ENCODE measurements at regions not wholly inside any gene's neighbourhood (a gene's known extent, or its start where the extent isn't known, plus 50 kb on each side); places are given as distances from the start of the nearest gene placed in this dataset.
"Not testable (repeated sequence)": the region's sequence is repeated elsewhere in the genome, so short reads cannot be mapped to it uniquely, and the experiment has no call there.

DNA sequence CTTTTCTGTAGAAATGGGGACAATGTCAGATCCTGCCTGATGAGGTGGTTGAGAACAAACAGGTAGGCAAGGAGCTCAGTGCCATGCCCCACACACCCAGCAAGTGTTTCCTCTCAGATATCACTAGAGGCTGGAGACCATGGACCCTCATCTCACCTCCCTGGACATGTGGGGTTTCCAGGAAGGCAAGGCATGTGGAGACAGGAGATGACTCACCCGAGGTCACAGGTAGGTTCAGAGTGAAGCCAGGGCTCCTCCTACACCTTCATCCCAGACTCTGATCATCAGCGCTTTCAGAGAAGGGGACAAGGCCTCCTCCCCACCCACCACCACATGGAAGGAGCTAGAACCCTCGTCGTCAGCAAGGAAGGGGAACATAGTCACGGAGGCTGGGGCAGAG lies 69.2 kb downstream of the MATN1 start:
- no peak overlapping the region for H3K4me3 ChIP-seq (replicated peaks; ENCODE audit: low read depth, low read length)
- no peak for DNase-seq (ENCODE audit: low read depth)
- TF ChIP-seq, protein P1, sequence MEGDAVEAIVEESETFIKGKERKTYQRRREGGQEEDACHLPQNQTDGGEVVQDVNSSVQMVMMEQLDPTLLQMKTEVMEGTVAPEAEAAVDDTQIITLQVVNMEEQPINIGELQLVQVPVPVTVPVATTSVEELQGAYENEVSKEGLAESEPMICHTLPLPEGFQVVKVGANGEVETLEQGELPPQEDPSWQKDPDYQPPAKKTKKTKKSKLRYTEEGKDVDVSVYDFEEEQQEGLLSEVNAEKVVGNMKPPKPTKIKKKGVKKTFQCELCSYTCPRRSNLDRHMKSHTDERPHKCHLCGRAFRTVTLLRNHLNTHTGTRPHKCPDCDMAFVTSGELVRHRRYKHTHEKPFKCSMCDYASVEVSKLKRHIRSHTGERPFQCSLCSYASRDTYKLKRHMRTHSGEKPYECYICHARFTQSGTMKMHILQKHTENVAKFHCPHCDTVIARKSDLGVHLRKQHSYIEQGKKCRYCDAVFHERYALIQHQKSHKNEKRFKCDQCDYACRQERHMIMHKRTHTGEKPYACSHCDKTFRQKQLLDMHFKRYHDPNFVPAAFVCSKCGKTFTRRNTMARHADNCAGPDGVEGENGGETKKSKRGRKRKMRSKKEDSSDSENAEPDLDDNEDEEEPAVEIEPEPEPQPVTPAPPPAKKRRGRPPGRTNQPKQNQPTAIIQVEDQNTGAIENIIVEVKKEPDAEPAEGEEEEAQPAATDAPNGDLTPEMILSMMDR (IDR thresholded peaks at IDR 0.05; ENCODE audit: low read length, missing control alignments), result no peak

DNA sequence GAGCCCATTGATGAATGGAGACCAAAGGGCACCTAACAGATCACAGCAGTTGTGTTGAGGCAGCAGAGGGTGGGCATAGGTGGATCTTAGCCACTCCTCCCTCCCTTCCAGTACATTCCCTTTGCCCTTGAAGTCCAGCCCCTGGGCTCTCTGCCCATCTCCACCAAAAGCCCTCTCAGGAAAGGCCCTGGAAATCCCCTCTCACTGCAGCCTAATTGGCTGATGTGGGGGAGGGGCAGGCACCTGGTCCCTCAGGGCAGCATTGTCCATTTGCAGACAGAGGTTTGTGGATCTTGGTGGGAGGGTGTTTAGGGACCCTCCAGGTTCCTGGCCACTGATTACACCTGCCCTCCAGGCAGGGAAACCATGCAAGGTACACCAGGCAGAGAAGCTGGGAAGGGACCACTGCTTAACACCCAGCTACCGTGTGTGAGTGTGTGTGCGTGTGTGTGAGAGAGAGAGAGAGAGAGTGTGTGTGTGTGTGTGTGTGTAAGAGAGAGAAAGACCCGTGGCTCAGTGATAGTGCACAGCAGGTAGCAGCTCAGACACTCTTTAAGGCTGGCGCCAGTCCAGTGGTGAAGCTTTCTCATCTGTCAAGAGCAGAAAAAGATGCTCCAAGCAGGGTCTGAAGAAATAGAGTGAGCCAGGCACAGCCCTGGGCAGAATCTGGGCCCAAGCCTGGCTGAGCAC lies 71.1 kb downstream of the MATN1 start:
- DNase-seq (ENCODE audit: low read depth), result no peak
- TF ChIP-seq, protein P1 (IDR thresholded peaks at IDR 0.05; ENCODE audit: low read length, missing control alignments), result no peak

DNA sequence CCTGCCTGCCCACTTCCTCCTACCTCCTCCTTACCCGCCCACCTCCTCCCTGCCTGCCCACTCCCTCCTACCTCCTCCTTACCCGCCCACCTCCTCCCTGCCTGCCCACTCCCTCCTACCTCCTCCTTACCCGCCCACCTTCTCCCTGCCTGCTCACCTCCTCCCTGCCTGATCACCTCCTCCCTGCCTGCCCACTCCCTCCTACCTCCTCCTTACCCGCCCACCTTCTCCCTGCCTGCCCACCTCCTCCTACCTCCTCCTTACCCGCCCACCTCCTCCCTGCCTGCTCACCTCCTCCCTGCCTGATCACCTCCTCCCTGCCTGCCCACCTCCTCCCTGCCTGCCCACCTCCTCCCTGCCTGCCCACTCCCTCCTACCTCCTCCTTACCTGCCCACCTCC lies 72.0 kb downstream of the MATN1 start:
- not testable (repeated sequence) for DNase-seq (ENCODE audit: low read depth); H3K4me3 ChIP-seq (replicated peaks; ENCODE audit: low read depth, low read length)

More for the DNA sequence above, 71.1 kb downstream of the MATN1 start:
- no peak overlapping the region for H3K4me3 ChIP-seq (replicated peaks; ENCODE audit: low read depth, low read length)

GRCh38 chr1:30650968-30651320 lies 72.4 kb downstream of the MATN1 start:
- TF ChIP-seq, protein P1 (IDR thresholded peaks at IDR 0.05; ENCODE audit: low read length, missing control alignments), result no peak
- H3K4me3 ChIP-seq (replicated peaks; ENCODE audit: low read depth, low read length), result no peak overlapping the region
- DNase-seq (ENCODE audit: low read depth), result no peak

GRCh38 chr1:30650038-30650967 lies 73.1 kb downstream of the MATN1 start:
- DNase-seq (ENCODE audit: low read depth), result no peak
- no peak overlapping the region for H3K4me3 ChIP-seq (replicated peaks; ENCODE audit: low read depth, low read length)
- TF ChIP-seq, protein P1 (IDR thresholded peaks at IDR 0.05; ENCODE audit: low read length, missing control alignments), result no peak

GRCh38 chr1:30649321-30649991 lies 73.9 kb downstream of the MATN1 start:
- DNase-seq (ENCODE audit: low read depth), result no peak
- TF ChIP-seq, protein P1 (IDR thresholded peaks at IDR 0.05; ENCODE audit: low read length, missing control alignments), result no peak
- H3K4me3 ChIP-seq (replicated peaks; ENCODE audit: low read depth, low read length), result no peak overlapping the region

DNA sequence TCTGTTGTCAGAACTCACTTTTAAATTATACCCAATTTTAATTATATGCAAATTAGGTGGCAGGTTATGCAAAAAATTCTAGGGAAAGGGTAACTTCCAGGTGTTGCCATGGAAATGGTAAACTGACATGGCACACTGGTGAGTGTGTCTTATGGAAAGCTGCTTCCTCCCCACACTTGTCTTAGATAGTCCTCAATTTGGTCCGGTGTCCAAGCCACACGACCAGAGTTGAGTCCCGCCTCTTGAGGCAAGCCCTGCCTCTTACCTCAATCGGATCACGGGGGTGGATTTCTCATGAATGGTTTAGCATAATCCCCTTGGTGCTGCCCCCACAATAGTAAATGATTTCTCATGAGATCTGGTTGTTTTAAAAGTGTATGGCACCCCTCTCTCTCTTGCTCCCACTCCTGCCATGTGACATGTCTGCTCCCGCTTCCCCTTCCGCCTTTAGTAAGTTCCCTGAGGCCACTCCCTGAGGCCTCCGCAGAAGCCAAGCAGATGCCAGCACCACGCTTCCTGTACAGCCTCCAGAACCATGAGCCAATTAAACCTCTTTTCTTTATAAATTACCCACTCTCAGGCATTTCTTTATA lies 74.9 kb downstream of the MATN1 start:
- DNase-seq (ENCODE audit: low read depth), result no peak
- no peak overlapping the region for H3K4me3 ChIP-seq (replicated peaks; ENCODE audit: low read depth, low read length)

More for the DNA sequence above, 74.9 kb downstream of the MATN1 start:
- TF ChIP-seq, protein P1 (IDR thresholded peaks at IDR 0.05; ENCODE audit: low read length, missing control alignments), result no peak

Data from fibroblast of pulmonary artery (primary cell).